ENCODE measurements at regions not wholly inside any gene's neighbourhood (a gene's known extent, or its start where the extent isn't known, plus 50 kb on each side); places are given as distances from the start of the nearest gene placed in this dataset.

GRCh38 chr3:152200476-152201420 lies 68.0 kb upstream of the MBNL1 start:
- TF ChIP-seq, protein P1, sequence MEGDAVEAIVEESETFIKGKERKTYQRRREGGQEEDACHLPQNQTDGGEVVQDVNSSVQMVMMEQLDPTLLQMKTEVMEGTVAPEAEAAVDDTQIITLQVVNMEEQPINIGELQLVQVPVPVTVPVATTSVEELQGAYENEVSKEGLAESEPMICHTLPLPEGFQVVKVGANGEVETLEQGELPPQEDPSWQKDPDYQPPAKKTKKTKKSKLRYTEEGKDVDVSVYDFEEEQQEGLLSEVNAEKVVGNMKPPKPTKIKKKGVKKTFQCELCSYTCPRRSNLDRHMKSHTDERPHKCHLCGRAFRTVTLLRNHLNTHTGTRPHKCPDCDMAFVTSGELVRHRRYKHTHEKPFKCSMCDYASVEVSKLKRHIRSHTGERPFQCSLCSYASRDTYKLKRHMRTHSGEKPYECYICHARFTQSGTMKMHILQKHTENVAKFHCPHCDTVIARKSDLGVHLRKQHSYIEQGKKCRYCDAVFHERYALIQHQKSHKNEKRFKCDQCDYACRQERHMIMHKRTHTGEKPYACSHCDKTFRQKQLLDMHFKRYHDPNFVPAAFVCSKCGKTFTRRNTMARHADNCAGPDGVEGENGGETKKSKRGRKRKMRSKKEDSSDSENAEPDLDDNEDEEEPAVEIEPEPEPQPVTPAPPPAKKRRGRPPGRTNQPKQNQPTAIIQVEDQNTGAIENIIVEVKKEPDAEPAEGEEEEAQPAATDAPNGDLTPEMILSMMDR (IDR thresholded peaks at IDR 0.05; ENCODE audit: low read depth, low read length, poor library complexity, severe bottlenecking): no peak
- TF ChIP-seq EZH2phosphoT487 (IDR thresholded peaks at IDR 0.05; ENCODE audit: borderline replicate concordance, low read length): no peak
